22Rv1 (cell line): ENCODE measurements at regions not wholly inside any gene's neighbourhood (a gene's known extent, or its start where the extent isn't known, plus 50 kb on each side); places are given as distances from the start of the nearest gene placed in this dataset.

ENCODE experiments used
- H3K27ac ChIP-seq: fragments of 450-650 bp; 2 replicates; pipeline ENCODE4 v1.5.1; 2017
- ZFX ChIP-seq: fragments of 450-650 bp; IDR thresholded peaks from 2 replicates; pipeline ENCODE4 v1.6.1; 2017; ENCODE audit warnings: antibody characterized with exemption, borderline replicate concordance
- TF ChIP-seq, protein P1 (sequence below): fragments of 450-650 bp; IDR thresholded peaks from 2 replicates; pipeline ENCODE4 v1.5.1; 2017; ENCODE audit warnings: mild to moderate bottlenecking

GRCh38 chr9:86458191-86458855 is 104.1 kb upstream of the TUT7 start:
- H3K27ac ChIP-seq: no peak overlapping the region
- TF ChIP-seq, protein P1, sequence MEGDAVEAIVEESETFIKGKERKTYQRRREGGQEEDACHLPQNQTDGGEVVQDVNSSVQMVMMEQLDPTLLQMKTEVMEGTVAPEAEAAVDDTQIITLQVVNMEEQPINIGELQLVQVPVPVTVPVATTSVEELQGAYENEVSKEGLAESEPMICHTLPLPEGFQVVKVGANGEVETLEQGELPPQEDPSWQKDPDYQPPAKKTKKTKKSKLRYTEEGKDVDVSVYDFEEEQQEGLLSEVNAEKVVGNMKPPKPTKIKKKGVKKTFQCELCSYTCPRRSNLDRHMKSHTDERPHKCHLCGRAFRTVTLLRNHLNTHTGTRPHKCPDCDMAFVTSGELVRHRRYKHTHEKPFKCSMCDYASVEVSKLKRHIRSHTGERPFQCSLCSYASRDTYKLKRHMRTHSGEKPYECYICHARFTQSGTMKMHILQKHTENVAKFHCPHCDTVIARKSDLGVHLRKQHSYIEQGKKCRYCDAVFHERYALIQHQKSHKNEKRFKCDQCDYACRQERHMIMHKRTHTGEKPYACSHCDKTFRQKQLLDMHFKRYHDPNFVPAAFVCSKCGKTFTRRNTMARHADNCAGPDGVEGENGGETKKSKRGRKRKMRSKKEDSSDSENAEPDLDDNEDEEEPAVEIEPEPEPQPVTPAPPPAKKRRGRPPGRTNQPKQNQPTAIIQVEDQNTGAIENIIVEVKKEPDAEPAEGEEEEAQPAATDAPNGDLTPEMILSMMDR: no peak
- TF ChIP-seq ZFX: no peak

DNA sequence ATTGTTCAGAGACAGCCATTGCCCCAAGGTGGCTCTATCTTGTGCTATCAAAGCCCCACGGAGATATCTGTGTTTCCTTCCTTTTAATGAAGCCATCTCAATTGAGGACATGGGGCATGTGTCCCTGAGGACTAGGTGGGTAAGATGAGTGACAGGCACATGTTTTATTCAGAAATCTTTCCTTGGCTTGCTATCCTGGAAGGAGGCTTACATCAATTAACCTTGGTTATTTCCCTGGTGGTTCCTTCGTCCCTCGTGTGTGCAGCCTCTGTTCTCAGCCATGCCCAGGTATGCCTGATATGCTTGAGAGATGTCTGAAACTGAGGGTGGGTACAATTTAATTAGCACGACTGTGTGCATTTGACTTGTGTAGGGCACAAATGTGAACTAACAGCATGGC is 102.2 kb upstream of the TUT7 start:
- TF ChIP-seq ZFX: no peak
- TF ChIP-seq, protein P1: no peak
- H3K27ac ChIP-seq: no peak overlapping the region

DNA sequence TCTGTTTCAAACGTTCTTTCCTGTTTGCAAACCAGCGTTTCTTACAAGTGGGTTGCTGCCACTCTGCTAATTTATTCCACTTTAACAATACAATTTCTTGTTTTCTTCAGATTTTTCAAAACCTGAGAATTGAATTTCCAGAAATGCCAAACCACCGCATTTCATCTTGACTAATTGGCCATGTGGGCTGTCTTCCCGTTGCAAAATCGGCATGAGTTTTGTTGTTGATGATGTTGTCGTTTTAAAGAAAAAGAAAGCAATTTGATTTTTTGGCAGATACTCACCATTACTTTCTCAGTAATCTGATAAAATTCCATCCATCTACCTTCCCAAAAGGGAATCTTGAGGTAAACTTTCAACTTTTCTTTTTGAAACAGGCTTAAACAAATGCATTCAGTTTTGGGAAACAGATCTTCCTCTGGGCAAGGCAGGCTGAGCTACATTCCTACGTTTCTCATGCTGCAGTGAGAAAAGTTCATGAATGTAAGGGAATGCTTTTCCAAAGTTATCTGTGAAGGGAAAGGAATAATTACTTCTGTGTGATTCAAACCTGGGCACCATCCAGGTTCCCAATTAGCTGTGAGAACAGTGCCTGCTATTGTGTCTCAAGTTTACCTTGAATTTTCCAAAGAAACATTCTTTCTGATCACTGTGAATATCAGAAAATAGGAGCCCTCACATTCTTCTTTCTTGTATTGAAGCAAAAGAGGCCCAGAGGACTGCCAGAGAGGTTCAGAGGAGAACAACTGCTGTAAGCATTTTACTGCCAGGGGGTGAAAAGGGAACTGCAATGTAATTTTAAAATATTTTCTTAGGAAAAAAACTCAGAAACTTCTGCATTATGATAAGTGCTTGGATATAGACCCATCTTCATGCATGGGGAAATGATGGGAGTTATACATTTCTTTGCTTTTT is 100.7 kb upstream of the TUT7 start:
- TF ChIP-seq, protein P1: no peak
- TF ChIP-seq ZFX: no peak
- H3K27ac ChIP-seq: no peak overlapping the region

GRCh38 chr9:86452201-86452828 is 98.1 kb upstream of the TUT7 start:
- H3K27ac ChIP-seq: no peak overlapping the region
- no peak for TF ChIP-seq ZFX
- TF ChIP-seq, protein P1: no peak

GRCh38 chr9:86449246-86449645 is 95.0 kb upstream of the TUT7 start:
- H3K27ac ChIP-seq: no peak overlapping the region
- TF ChIP-seq, protein P1: no peak
- no peak for TF ChIP-seq ZFX

- H3K27ac ChIP-seq: no peak overlapping the region
- no peak for TF ChIP-seq ZFX
- TF ChIP-seq, protein P1: no peak
Observed at GRCh38 chr9:86445671-86446070, 91.5 kb upstream of the TUT7 start.
